HEK293 (cell line): ENCODE measurements at regions not wholly inside any gene's neighbourhood (a gene's known extent, or its start where the extent isn't known, plus 50 kb on each side); places are given as distances from the start of the nearest gene placed in this dataset.
"Not testable (repeated sequence)": the region's sequence is repeated elsewhere in the genome, so short reads cannot be mapped to it uniquely, and the experiment has no call there.

Experiments used
- CTCF ChIA-PET: fragments of 350-600 bp; formaldehyde crosslinking; extraction: SDS; loops from one replicate; lab custom pipeline; 2021; ENCODE audit warnings: antibody characterized with exemption; lab: Yijun Ruan, JAX
- POLR2A ChIA-PET: fragments of 300-600 bp; formaldehyde crosslinking; extraction: SDS; loops from one replicate; lab custom pipeline; 2020; ENCODE audit warnings: antibody characterized with exemption, inconsistent platforms; lab: Yijun Ruan, JAX
- H3K27ac ChIP-seq: fragments of 200-500 bp; sonication (Bioruptor generic); 2 replicates; pipeline ENCODE4 v1.5.1; 2014; ENCODE audit warnings: low read depth, low read length, control low read depth, inconsistent platforms; ENCODE audit errors: extremely low read depth
- H3K36me3 ChIP-seq, 2 experiments: fragments of 200-500 bp in 1 of 2; sonication (Bioruptor generic) in 1 of 2; 1 replicate in 1 of 2; 2 replicates in 1 of 2; pipeline ENCODE4 v1.5.1; 2014 to 2017; ENCODE audit warnings: inconsistent platforms in 2 of 2, low read length in 2 of 2; ENCODE audit not compliant: control insufficient read depth in 2 of 2, insufficient read depth in 1 of 2
- H3K4me1 ChIP-seq: fragments of 200-500 bp; sonication (Bioruptor generic); 2 replicates; pipeline ENCODE4 v1.5.1; 2014; ENCODE audit warnings: mild to moderate bottlenecking, low read length, inconsistent platforms; ENCODE audit not compliant: control insufficient read depth, insufficient read depth
- H3K4me3 ChIP-seq: 2 replicates; pipeline ENCODE4 v1.5.1; 2011; ENCODE audit warnings: low read depth, mild to moderate bottlenecking, control low read depth, low read length, moderate library complexity
- H3K9me3 ChIP-seq: fragments of 200-500 bp; sonication (Bioruptor generic); 2 replicates; pipeline ENCODE4 v1.5.1; 2014; ENCODE audit warnings: low read depth, low read length, inconsistent platforms; ENCODE audit not compliant: control insufficient read depth, insufficient read depth
- KLF1 ChIP-seq: fragments of 450-650 bp; formaldehyde crosslinking; IDR thresholded peaks from 2 replicates; pipeline ENCODE4 v1.5.1; 2016; ENCODE audit warnings: missing biosample characterization, missing genetic modification characterization
- MEIS1 ChIP-seq: sonication (generic); formaldehyde crosslinking; IDR thresholded peaks from 2 replicates; pipeline ENCODE4 v1.8.1; 2022; ENCODE audit warnings: missing genetic modification reagents, mild to moderate bottlenecking, borderline replicate concordance
- SETDB1 ChIP-seq: IDR thresholded peaks from one replicate; pipeline ENCODE4 v1.6.1; 2017; ENCODE audit warnings: mild to moderate bottlenecking, low read length, moderate library complexity, mixed read lengths; ENCODE audit not compliant: insufficient read length
- TCF7L2 ChIP-seq: IDR thresholded peaks from 2 replicates; pipeline ENCODE4 v1.6.1; 2011; ENCODE audit warnings: low read depth, mild to moderate bottlenecking, inconsistent platforms, low read length, moderate library complexity, borderline replicate concordance
- TRIM28 ChIP-seq: IDR thresholded peaks from 2 replicates; pipeline ENCODE4 v1.6.1; 2011; ENCODE audit warnings: low read length, control low read depth, borderline replicate concordance
- ZBTB17 ChIP-seq: fragments of 450-650 bp; formaldehyde crosslinking; IDR thresholded peaks from 2 replicates; pipeline ENCODE4 v1.5.1; 2016; ENCODE audit warnings: missing biosample characterization, missing genetic modification characterization
- ZBTB49 ChIP-seq: fragments of 450-650 bp; formaldehyde crosslinking; IDR thresholded peaks from 2 replicates; pipeline ENCODE4 v1.5.1; 2016; ENCODE audit warnings: missing biosample characterization, missing genetic modification characterization, low read depth
- ZFP37 ChIP-seq: fragments of 450-650 bp; formaldehyde crosslinking; IDR thresholded peaks from 2 replicates; pipeline ENCODE4 v1.5.1; 2016; ENCODE audit warnings: missing biosample characterization, missing genetic modification characterization
- ZNF23 ChIP-seq: fragments of 450-650 bp; formaldehyde crosslinking; IDR thresholded peaks from 2 replicates; pipeline ENCODE4 v1.5.1; 2016; ENCODE audit warnings: missing biosample characterization, missing genetic modification characterization, borderline replicate concordance
- ZNF37A ChIP-seq: fragments of 450-650 bp; IDR thresholded peaks from 2 replicates; pipeline ENCODE4 v1.5.1; 2018; ENCODE audit warnings: missing biosample characterization, missing genetic modification characterization
- ZNF394 ChIP-seq: fragments of 450-650 bp; formaldehyde crosslinking; IDR thresholded peaks from 2 replicates; pipeline ENCODE4 v1.5.1; 2016; ENCODE audit warnings: missing biosample characterization, missing genetic modification characterization, mild to moderate bottlenecking, moderate library complexity, borderline replicate concordance
- ZNF548 ChIP-seq: fragments of 450-650 bp; formaldehyde crosslinking; IDR thresholded peaks from 2 replicates; pipeline ENCODE4 v1.5.1; 2016; ENCODE audit warnings: missing biosample characterization, missing genetic modification characterization
- ZNF600 ChIP-seq: fragments of 450-650 bp; formaldehyde crosslinking; IDR thresholded peaks from 2 replicates; pipeline ENCODE4 v1.5.1; 2016; ENCODE audit warnings: missing biosample characterization, missing genetic modification characterization
- ZNF677 ChIP-seq: fragments of 450-650 bp; IDR thresholded peaks from 2 replicates; pipeline ENCODE4 v1.5.0; 2018; ENCODE audit warnings: missing biosample characterization, mild to moderate bottlenecking, missing genetic modification characterization, moderate library complexity
- TF ChIP-seq, protein P1 (sequence below): fragments of 450-650 bp; formaldehyde crosslinking; IDR thresholded peaks from 2 replicates; pipeline ENCODE4 v1.5.1; 2016; ENCODE audit warnings: missing biosample characterization, missing genetic modification characterization, borderline replicate concordance

DNA sequence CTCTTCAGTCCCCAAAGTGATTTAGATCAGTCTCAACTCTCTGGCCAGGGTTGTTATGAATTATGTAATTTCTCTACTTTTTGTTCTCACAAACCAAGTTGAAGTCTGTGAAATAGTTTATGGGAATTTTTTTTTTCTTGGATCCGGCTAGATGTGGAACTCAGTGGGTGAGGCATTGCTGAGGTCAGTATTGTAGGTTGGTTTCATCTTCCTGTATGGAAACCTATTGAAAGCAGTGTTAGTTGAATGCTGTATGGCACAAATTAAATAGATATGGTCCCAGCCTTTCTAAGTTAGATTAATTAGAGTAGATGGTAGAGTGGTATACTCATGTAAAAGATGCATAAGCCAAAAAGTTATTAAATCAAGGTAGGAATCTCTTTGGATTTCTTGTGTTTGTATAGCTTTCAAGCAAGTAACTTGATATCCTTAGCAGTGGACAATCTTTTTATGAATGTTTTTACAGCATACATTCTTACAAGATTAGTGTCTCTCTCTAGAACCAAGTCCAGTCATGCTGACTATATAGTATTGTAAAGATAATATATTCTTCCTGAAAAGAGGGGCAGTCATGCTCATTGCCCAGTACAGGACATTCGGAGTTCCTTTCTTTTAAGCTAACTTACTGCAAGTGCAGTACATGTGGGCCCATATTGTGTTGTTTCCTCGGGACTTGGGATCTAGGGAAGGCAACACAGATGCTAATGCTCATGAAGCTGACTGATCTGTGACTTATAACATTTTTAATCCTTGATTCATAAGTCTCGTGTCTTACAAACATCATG, 2541.1 kb downstream of the PCDH9 start:
- no peaks in the 10 kb centered on the region for H3K36me3 ChIP-seq
- H3K4me3 ChIP-seq = no peak overlapping the region
- H3K9me3 ChIP-seq = no peaks in the 10 kb centered on the region
- no peak overlapping the region for H3K27ac ChIP-seq
- POLR2A ChIA-PET = no interaction called here
- no peak for TF ChIP-seq KLF1 (tag by site-specific recombination)
- TF ChIP-seq TRIM28 = peak; percentile 95
- peak; percentile 58 for TF ChIP-seq SETDB1
- peak; percentile 56; the same call in 1 of the 2 replicates for TF ChIP-seq TCF7L2
- TF ChIP-seq ZNF23 (tag by site-specific recombination) = no peak
- TF ChIP-seq, all 188 proteins: peak for 3
- CTCF ChIA-PET = no interaction called here
- H3K4me1 ChIP-seq = no peaks in the 10 kb centered on the region

DNA sequence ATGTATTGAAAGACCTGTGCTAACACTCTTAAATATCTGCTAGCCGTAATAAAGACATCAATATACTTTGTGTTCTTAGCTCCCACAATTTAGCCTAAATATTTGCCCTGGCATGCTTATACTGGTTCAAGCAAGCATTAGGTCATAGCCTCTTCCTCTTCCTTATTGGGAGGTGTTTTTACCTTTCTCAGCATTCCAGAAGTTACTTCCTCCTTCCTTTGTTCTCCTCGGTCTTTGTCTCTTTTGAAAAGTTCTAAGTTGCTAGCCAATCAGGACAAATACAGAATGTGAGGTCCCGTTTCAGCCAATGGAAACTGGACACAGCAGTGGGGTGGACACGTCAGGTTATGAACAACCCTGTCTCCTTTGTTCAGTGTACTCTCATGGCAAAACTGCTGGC, 2543.6 kb downstream of the PCDH9 start:
- H3K4me3 ChIP-seq, CTCF ChIA-PET, H3K9me3 ChIP-seq, POLR2A ChIA-PET, H3K4me1 ChIP-seq, H3K27ac ChIP-seq, H3K36me3 ChIP-seq: not testable (repeated sequence)

GRCh38 chr13:64684685-64685431, 2545.3 kb downstream of the PCDH9 start:
- CTCF ChIA-PET = no interaction called here
- TF ChIP-seq ZFP37 (tag by site-specific recombination) = no peak
- Histone ChIP-seq H3K4me3 (no peak overlapping the region), H3K9me3 (no peaks in the 10 kb centered on the region), H3K4me1 (no peaks in the 10 kb centered on the region), H3K36me3 (no peaks in the 10 kb centered on the region), H3K27ac (no peak overlapping the region)
- POLR2A ChIA-PET = no interaction called here

- ChIA-PET CTCF (no interaction called here), POLR2A (no interaction called here)
- Histone ChIP-seq H3K4me1 (no peaks in the 10 kb centered on the region), H3K27ac (no peak overlapping the region), H3K36me3 (no peaks in the 10 kb centered on the region), H3K4me3 (no peak overlapping the region), H3K9me3 (no peaks in the 10 kb centered on the region)
- TF ChIP-seq ZNF600 = no peak
- no peak for TF ChIP-seq ZNF394 (tag by site-specific recombination)
- TF ChIP-seq ZNF548 (tag by site-specific recombination) = no peak
Measured at GRCh38 chr13:64684108-64684507, 2546.0 kb downstream of the PCDH9 start.

GRCh38 chr13:64680739-64681138, 2549.4 kb downstream of the PCDH9 start:
- ChIA-PET POLR2A (no interaction called here), CTCF (no interaction called here)
- no peaks in the 10 kb centered on the region for H3K4me1 ChIP-seq
- no peaks in the 10 kb centered on the region for H3K9me3 ChIP-seq
- no peak overlapping the region for H3K27ac ChIP-seq
- no peak overlapping the region for H3K4me3 ChIP-seq
- H3K36me3 ChIP-seq = no peaks in the 10 kb centered on the region
- TF ChIP-seq ZNF37A (tag by site-specific recombination) (no peak), MEIS1 (no peak), ZNF677 (tag by site-specific recombination) (no peak), ZBTB49 (no peak), TCF7L2 (no peak), ZBTB17 (no peak)
- TF ChIP-seq, protein P1, sequence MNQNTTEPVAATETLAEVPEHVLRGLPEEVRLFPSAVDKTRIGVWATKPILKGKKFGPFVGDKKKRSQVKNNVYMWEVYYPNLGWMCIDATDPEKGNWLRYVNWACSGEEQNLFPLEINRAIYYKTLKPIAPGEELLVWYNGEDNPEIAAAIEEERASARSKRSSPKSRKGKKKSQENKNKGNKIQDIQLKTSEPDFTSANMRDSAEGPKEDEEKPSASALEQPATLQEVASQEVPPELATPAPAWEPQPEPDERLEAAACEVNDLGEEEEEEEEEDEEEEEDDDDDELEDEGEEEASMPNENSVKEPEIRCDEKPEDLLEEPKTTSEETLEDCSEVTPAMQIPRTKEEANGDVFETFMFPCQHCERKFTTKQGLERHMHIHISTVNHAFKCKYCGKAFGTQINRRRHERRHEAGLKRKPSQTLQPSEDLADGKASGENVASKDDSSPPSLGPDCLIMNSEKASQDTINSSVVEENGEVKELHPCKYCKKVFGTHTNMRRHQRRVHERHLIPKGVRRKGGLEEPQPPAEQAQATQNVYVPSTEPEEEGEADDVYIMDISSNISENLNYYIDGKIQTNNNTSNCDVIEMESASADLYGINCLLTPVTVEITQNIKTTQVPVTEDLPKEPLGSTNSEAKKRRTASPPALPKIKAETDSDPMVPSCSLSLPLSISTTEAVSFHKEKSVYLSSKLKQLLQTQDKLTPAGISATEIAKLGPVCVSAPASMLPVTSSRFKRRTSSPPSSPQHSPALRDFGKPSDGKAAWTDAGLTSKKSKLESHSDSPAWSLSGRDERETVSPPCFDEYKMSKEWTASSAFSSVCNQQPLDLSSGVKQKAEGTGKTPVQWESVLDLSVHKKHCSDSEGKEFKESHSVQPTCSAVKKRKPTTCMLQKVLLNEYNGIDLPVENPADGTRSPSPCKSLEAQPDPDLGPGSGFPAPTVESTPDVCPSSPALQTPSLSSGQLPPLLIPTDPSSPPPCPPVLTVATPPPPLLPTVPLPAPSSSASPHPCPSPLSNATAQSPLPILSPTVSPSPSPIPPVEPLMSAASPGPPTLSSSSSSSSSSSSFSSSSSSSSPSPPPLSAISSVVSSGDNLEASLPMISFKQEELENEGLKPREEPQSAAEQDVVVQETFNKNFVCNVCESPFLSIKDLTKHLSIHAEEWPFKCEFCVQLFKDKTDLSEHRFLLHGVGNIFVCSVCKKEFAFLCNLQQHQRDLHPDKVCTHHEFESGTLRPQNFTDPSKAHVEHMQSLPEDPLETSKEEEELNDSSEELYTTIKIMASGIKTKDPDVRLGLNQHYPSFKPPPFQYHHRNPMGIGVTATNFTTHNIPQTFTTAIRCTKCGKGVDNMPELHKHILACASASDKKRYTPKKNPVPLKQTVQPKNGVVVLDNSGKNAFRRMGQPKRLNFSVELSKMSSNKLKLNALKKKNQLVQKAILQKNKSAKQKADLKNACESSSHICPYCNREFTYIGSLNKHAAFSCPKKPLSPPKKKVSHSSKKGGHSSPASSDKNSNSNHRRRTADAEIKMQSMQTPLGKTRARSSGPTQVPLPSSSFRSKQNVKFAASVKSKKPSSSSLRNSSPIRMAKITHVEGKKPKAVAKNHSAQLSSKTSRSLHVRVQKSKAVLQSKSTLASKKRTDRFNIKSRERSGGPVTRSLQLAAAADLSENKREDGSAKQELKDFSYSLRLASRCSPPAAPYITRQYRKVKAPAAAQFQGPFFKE = no peak
